ENCODE measurements at regions not wholly inside any gene's neighbourhood (a gene's known extent, or its start where the extent isn't known, plus 50 kb on each side); places are given as distances from the start of the nearest gene placed in this dataset.

GRCh38 chr19:5507065-5507909, 52.1 kb downstream of the ZNRF4 start:
- TF ChIP-seq CTCF (IDR thresholded peaks at IDR 0.05; ENCODE audit: low read length) (no peak), EZH2phosphoT487 (IDR thresholded peaks at IDR 0.05; ENCODE audit: low read length) (no peak), EZH2 (optimal IDR thresholded peaks at IDR 0.05; ENCODE audit: low read depth, low read length) (no peak)
